ENCODE measurements at regions not wholly inside any gene's neighbourhood (a gene's known extent, or its start where the extent isn't known, plus 50 kb on each side); places are given as distances from the start of the nearest gene placed in this dataset.

GRCh38 chr1:178612261-178612660, 99.4 kb downstream of the TEX35 start:
- no peak for TF ChIP-seq MAX (IDR thresholded peaks at IDR 0.05; ENCODE audit: low read depth, low read length)
- TF ChIP-seq CTCF (IDR thresholded peaks at IDR 0.05; ENCODE audit: low read depth, low read length): no peak
- TF ChIP-seq POLR2A (IDR thresholded peaks at IDR 0.05; ENCODE audit: extremely low read depth, insufficient read length): no peak
- no peak for TF ChIP-seq MYC (IDR thresholded peaks at IDR 0.05; ENCODE audit: low read depth, low read length)
- H3K4me3 ChIP-seq (ENCODE audit: low read depth, low read length): no peak overlapping the region
- no peak for DNase-seq (ENCODE audit: low read depth)

GRCh38 chr1:178613271-178613945, 100.5 kb downstream of the TEX35 start:
- TF ChIP-seq MYC (IDR thresholded peaks at IDR 0.05; ENCODE audit: low read depth, low read length): no peak
- no peak for TF ChIP-seq POLR2A (IDR thresholded peaks at IDR 0.05; ENCODE audit: extremely low read depth, insufficient read length)
- TF ChIP-seq CTCF (IDR thresholded peaks at IDR 0.05; ENCODE audit: low read depth, low read length): no peak
- TF ChIP-seq MAX (IDR thresholded peaks at IDR 0.05; ENCODE audit: low read depth, low read length): no peak
- DNase-seq (ENCODE audit: low read depth): peak; percentile 29
- no peak overlapping the region for H3K4me3 ChIP-seq (ENCODE audit: low read depth, low read length)

- TF ChIP-seq CTCF (IDR thresholded peaks at IDR 0.05; ENCODE audit: low read depth, low read length) (no peak), MYC (IDR thresholded peaks at IDR 0.05; ENCODE audit: low read depth, low read length) (no peak), MAX (IDR thresholded peaks at IDR 0.05; ENCODE audit: low read depth, low read length) (no peak), POLR2A (IDR thresholded peaks at IDR 0.05; ENCODE audit: extremely low read depth, insufficient read length) (no peak)
- DNase-seq (ENCODE audit: low read depth): no peak
- H3K4me3 ChIP-seq (ENCODE audit: low read depth, low read length): no peak overlapping the region
These were observed 101.4 kb downstream of the TEX35 start for GRCh38 chr1:178614286-178614685.

GRCh38 chr1:178619042-178619927, 105.8 kb upstream of the RALGPS2 start:
- no peak for DNase-seq (ENCODE audit: low read depth)
- H3K4me3 ChIP-seq (ENCODE audit: low read depth, low read length): no peak overlapping the region
- no peak for TF ChIP-seq CTCF (IDR thresholded peaks at IDR 0.05; ENCODE audit: low read depth, low read length)

GRCh38 chr1:178620584-178621475, 104.2 kb upstream of the RALGPS2 start:
- no peak for DNase-seq (ENCODE audit: low read depth)
- TF ChIP-seq MAX (IDR thresholded peaks at IDR 0.05; ENCODE audit: low read depth, low read length) (no peak), CTCF (IDR thresholded peaks at IDR 0.05; ENCODE audit: low read depth, low read length) (no peak), POLR2A (IDR thresholded peaks at IDR 0.05; ENCODE audit: extremely low read depth, insufficient read length) (no peak), MYC (IDR thresholded peaks at IDR 0.05; ENCODE audit: low read depth, low read length) (no peak)
- H3K4me3 ChIP-seq (ENCODE audit: low read depth, low read length): no peak overlapping the region

All from NB4 (cell line).